ENCODE measurements at regions not wholly inside any gene's neighbourhood (a gene's known extent, or its start where the extent isn't known, plus 50 kb on each side); places are given as distances from the start of the nearest gene placed in this dataset.

DNA sequence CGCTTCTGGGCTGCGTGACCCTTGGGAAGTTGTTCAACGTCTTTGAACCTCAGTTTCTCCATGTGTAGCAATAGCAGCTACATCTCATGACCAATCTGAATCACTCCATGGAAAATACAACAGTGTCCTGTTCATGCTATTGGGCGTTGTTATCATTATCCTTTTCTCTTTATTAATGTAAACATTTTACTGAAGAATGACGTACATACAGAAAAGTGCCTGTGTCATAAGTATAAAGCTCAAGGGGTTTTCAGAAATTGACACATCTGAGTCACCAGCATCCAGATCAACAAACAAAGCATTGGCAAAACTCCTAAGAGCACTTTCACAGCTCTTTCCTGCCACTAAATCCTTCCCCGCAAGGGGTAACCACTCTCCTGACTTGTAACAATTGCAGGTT is 438.4 kb downstream of the XYLT1 start:
- TF ChIP-seq CTCF (IDR thresholded peaks at IDR 0.05): no peak
- no peak for TF ChIP-seq POLR2A (IDR thresholded peaks at IDR 0.05)

Measured in uterus (tissue), 2 donors.